ENCODE measurements at regions not wholly inside any gene's neighbourhood (a gene's known extent, or its start where the extent isn't known, plus 50 kb on each side); places are given as distances from the start of the nearest gene placed in this dataset.

DNA sequence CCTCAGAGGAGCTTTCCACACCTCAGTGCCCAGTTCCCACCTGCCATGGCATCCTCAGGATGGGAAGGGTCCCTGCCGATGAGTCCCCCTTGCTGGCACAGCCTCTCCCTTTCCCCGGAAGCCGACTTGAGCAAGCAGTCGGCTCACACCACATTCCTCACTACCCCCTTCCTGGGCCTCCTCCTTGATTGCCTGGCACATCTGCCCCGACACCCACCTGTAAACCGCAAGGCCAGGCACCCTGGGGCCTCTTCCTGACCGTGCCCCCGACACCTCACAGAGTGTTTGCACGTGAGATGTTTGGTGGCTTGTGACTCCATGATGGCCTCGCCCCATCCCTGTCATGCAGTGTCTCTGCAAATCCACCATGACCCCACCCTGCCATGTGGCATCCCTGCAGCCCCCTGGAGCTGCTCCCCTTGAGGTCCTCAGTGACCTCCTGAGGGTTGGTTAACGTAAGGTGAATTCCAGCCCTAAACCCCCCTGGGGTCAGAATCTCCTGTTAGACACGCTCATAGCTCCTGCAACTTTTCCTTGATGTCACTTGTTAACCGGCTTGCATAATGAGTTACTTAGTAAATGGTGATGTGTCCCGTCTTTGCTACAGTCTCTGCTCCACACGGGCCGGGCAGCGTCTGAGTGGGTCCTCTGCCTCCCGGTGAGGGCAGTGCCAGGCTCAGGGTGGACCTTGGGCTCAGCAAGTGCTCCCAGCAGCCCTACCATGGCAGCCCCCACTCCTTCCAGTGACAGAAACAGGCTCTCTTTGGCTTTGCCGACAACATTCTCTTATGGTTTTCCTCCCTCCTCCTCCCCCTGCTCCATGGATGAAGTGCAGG is 115.9 kb upstream of the FRMD1 start:
- TF ChIP-seq, protein P1, sequence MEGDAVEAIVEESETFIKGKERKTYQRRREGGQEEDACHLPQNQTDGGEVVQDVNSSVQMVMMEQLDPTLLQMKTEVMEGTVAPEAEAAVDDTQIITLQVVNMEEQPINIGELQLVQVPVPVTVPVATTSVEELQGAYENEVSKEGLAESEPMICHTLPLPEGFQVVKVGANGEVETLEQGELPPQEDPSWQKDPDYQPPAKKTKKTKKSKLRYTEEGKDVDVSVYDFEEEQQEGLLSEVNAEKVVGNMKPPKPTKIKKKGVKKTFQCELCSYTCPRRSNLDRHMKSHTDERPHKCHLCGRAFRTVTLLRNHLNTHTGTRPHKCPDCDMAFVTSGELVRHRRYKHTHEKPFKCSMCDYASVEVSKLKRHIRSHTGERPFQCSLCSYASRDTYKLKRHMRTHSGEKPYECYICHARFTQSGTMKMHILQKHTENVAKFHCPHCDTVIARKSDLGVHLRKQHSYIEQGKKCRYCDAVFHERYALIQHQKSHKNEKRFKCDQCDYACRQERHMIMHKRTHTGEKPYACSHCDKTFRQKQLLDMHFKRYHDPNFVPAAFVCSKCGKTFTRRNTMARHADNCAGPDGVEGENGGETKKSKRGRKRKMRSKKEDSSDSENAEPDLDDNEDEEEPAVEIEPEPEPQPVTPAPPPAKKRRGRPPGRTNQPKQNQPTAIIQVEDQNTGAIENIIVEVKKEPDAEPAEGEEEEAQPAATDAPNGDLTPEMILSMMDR (IDR thresholded peaks at IDR 0.05): no peak
- TF ChIP-seq POLR2A (IDR thresholded peaks at IDR 0.05) (no peak), POLR2AphosphoS5 (IDR thresholded peaks at IDR 0.05) (no peak)

Measured in stomach (tissue), 4 donors.